ENCODE measurements at regions not wholly inside any gene's neighbourhood (a gene's known extent, or its start where the extent isn't known, plus 50 kb on each side); places are given as distances from the start of the nearest gene placed in this dataset.
A peak's percentile ranks its signal among the peaks of the same experiment; 100 is the strongest.
"Not testable (repeated sequence)": the region's sequence is repeated elsewhere in the genome, so short reads cannot be mapped to it uniquely, and the experiment has no call there.

- Histone ChIP-seq H3K36me3 (no peaks in the 10 kb centered on the region), H3K4me3 (no peak overlapping the region), H3K27ac (peak overlapping the region in 5 of 8 donors; percentile 50 to 69 (median 66)), H3K4me1 (peaks cover 3 to 47% (median 37%) of the 10 kb centered on the region in 6 donors), H3K9me3 (peaks cover 0 to 4% (median 0%) of the 10 kb centered on the region in 8 donors), H3K27me3 (replicated peaks in 1 of 7) (no peaks in the 10 kb centered on the region)
- no peak for TF ChIP-seq CTCF (IDR thresholded peaks at IDR 0.05 in 8 of 11, conservative IDR thresholded peaks at IDR 0.05 in 3 of 11)
- TF ChIP-seq POLR2A (IDR thresholded peaks at IDR 0.05): no peak
- no peak for TF ChIP-seq POLR2AphosphoS5 (IDR thresholded peaks at IDR 0.05)
- 78 to 83% (median 82%) methylated on average over 11 of the region's 11 CpGs for WGBS, 5 donors
- intact Hi-C loops (cut with DNase I; ENCODE audit: low total_unique reads): no loop called here
- no peak for DNase-seq
Observed at GRCh38 chr6:11403035-11403601, 134.4 kb upstream of the TMEM170B start.

DNA sequence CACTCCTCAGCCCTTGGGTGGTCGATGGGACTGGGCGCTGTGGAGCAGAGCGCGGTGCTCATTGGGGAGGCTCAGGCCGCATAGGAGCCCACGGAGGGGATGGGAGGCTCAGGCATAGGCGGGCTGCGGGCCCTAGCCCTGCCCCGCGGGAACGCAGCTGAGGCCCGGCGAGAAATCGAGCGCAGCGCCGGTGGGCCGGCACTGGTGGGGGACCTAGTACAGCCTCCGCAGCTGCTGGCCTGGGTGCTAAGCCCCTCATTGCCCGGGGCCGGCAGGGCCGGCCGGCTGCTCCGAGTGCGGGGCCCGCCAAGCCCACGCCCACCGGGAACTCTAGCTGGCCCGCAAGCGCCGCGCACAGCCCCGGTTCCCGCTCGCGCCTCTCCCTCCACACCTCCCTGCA, 135.0 kb upstream of the TMEM170B start:
- H3K9me3 ChIP-seq; H3K36me3 ChIP-seq; DNase-seq; H3K4me3 ChIP-seq; intact Hi-C loops (cut with DNase I; ENCODE audit: low total_unique reads); H3K27me3 ChIP-seq (replicated peaks in 1 of 7): not testable (repeated sequence)
- Histone ChIP-seq H3K27ac (peak overlapping the region in 3 of 8 donors; percentile 50 to 69 (median 67)), H3K4me1 (peaks cover 3 to 53% (median 40%) of the 10 kb centered on the region in 6 donors)
- 84 to 98% (median 97%) methylated on average over 9 to 36 of the region's 36 CpGs for WGBS, 5 donors

DNA sequence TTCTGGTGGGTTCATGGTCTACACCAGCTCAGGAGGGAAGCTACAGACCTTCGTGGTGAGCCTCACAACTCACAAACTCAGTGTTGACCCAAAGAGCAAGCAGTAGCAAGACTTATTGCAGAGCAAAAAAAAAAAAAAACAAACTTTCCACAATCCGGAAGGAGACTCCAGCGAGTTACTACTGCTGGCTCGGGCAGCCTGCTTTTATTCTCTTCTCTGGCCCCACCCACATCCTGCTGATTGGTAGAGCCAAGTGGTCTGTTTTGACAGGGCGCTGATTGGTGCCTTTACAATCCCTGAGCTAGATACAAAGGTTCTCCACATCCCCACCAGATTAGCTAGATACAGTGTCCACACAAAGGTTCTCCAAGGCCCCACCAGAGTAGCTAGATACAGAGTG, 135.6 kb upstream of the TMEM170B start:
- intact Hi-C loops (cut with DNase I; ENCODE audit: low total_unique reads); H3K36me3 ChIP-seq; DNase-seq; H3K27me3 ChIP-seq (replicated peaks in 1 of 7); H3K27ac ChIP-seq; H3K9me3 ChIP-seq; H3K4me3 ChIP-seq: not testable (repeated sequence)
- H3K4me1 ChIP-seq: peaks cover 3 to 54% (median 40%) of the 10 kb centered on the region in 6 donors
- 90 to 95% (median 91%) methylated on average over 5 of the region's 5 CpGs for WGBS, 5 donors

- Histone ChIP-seq H3K9me3 (peaks cover 0 to 4% (median 0%) of the 10 kb centered on the region in 8 donors), H3K4me3 (no peak overlapping the region), H3K4me1 (peaks cover 0 to 46% (median 28%) of the 10 kb centered on the region in 6 donors), H3K27me3 (replicated peaks in 1 of 7) (no peaks in the 10 kb centered on the region), H3K27ac (peak overlapping the region in 3 of 8 donors; percentile 6 to 35 (median 7)), H3K36me3 (no peaks in the 10 kb centered on the region)
- 65 to 79% (median 71%) methylated on average over 6 of the region's 6 CpGs for WGBS, 5 donors
- DNase-seq: no peak
- TF ChIP-seq POLR2AphosphoS5 (IDR thresholded peaks at IDR 0.05) (no peak), CTCF (IDR thresholded peaks at IDR 0.05 in 8 of 11, conservative IDR thresholded peaks at IDR 0.05 in 3 of 11) (no peak), POLR2A (IDR thresholded peaks at IDR 0.05) (no peak)
- intact Hi-C loops (cut with DNase I; ENCODE audit: low total_unique reads): no loop called here
Observed at GRCh38 chr6:11398451-11399326, 138.9 kb upstream of the TMEM170B start.
